Midbrain (tissue), 1 donor: ENCODE measurements at regions not wholly inside any gene's neighbourhood (a gene's known extent, or its start where the extent isn't known, plus 50 kb on each side); places are given as distances from the start of the nearest gene placed in this dataset.

Source experiments
- DNase-seq: peaks from one replicate; lab custom pipeline; 2025; lab: John Stamatoyannopoulos, UW

DNA sequence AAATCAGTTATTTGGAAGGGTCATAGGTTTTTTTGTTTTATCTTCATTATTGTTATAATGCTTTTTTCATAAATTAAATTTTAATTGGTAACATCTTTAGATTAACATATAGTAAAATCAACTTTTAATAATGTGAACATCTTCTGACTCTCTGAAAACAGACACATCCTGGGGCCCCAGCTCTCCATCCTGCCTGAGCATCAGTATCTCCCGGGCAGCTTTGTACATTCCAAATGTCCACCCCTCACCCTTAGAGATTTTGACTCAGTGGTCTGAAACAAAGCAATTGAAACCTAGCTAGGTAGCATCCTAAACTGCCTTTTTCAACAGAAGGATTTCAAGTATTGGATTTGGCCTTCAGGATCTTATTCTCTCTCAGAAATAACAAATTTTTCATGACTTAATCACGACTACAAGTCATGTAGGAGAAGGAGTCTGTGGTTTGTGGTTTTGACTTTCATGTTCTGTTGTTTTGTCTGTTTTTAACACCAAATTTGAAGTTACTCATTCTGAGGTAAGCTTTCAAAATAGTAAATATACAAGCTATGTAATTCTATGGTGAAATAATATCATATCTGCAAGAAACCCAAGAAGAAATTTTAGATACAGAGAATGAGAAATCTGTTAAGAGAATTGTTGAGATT, 147.3 kb upstream of the UBE2E2 start:
- no peak for DNase-seq

DNA sequence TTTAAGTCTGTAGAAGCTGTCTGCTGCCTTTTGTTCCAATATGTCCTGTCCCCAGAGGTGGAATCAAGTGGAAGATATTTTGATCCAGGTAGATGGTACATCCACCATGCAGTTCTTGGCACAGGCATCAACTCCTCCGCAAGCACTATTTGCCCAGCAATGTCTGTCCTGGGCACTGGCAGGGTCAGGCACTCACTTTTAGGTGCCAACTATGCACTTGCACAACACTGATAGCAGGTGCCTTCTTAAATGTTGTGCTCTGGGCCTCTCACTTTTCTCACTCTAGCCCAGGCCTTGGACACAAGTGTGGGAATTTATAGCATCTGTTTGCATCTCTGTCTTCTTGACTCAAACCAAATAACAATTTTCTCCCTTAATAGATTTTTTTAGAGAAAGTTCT, 140.5 kb upstream of the UBE2E2 start:
- no peak for DNase-seq

DNA sequence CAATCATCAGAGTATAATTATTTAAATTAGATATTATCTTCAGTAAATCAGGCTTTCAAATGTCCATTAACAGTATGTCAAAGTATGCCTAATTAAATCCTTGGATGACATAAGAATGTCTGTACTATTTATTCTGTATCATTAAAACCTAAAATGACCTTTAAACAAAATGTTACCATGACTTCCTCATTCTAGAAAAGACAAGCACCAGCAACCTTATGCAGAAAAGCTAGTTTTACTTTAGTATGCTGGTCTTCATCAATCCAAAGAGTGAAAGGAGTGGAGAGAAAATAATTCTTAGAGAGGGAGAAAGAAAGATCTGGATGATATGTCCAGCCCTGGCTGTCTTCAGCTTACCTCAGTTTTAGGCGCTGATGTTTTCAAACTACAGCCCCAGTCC, 140.1 kb upstream of the UBE2E2 start:
- DNase-seq, result no peak

DNA sequence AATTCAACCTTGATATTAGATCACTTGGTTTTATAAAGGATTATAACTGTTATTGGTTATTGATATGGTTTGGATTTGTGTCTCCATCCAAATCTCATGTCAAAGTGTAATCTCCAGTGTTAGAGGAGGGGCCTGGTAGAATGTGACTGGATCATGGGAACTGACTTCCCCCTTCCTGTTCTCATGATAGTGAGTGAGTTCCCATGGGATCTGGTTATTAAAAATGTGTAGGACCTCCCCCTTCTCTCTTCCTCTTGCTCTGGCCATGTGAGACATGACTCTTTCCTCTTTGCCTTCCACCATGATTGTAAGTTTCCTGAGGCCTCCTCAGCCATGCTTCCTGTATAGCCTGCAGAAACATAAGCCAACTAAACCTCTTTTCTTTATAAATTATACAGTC, 136.0 kb upstream of the UBE2E2 start:
- no peak for DNase-seq

DNA sequence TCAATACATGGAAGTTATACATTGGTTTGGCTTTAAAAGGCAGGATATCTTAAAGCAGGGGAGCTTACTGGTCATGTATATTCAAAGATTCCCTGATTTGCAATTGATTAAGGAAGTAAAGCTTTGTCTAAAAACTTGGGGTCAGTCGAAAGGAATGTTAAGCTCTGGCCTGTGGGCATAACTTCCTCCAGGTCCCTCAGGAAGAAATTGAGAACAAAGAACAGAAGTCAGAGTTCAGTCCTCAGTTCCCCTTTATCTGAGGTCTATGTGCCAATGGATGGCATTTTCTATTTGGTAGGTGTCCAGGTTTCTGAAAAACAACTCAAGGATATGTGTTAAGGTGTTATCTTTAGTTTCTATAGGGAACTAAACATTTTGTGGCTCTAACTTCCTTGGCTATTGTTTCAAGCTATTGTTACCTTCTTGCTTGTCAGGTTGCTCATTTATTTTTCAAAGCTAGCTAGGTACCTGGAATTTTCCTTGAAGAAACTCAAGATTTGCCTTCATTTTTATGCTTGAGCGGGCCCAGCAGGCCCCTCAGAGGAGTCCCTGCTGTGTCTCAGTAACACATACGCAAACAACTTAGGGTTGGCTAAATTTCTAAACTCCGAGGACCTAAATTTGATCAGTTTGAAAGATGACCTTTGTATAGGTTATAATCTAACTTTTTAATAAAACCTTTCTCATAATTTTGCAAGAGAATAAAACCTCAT, 135.0 kb upstream of the UBE2E2 start:
- DNase-seq, result peak; percentile 4

DNA sequence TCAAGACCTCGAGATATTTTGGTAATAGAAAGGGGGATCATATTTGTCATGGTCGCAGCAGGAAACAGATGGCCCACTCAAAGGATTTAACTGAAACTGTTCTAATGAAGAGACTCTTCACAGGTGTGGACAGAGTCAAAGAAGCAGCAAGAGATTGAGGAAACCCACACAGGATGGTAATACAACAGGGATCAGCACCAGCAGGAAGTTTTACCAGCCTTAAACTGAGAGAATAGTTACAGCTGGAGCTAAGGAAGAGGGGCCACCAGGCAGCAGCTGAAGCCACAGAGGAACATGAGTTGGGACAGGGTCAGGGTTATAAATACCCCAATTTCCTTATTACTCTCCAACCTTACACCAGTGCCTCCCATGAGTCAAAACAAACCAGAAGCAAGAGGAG, 131.8 kb upstream of the UBE2E2 start:
- no peak for DNase-seq

DNA sequence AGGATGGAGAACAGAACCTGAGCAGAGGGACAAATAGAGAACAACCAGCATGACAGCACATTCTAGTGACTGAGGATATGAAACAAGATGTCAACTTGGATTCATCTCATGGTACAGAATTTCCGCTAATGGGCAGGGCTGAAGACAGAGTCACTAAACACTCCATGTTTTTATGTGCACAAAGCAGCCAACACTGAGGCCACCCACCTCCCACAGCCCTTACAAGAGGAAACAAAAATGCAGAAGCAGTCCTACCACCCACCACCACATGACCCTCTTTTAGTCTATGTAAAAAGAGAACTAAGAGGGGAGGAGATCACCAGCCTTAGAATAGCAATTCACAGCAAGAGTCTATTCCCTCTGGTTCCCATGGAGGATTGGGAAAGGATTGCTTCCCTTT, 131.4 kb upstream of the UBE2E2 start:
- peak; percentile 23 for DNase-seq

DNA sequence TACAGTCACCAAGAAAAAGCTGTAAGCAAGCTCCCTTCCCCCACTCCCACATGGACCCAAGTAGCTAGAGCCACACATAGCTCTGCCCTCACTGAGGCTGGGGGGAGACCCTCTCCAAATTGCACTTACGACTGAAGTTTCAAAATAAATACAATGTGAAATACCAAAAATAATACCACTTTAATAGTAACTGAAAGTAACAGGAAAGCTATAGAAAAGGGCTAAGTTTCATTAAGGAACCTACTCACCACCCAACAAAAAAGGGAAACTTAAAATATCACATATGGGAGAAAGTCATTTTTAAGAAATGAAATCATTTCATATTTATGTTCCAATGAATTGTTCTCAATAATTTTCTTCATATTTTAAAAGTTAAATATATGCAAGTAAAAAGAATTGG, 130.4 kb upstream of the UBE2E2 start:
- no peak for DNase-seq

DNA sequence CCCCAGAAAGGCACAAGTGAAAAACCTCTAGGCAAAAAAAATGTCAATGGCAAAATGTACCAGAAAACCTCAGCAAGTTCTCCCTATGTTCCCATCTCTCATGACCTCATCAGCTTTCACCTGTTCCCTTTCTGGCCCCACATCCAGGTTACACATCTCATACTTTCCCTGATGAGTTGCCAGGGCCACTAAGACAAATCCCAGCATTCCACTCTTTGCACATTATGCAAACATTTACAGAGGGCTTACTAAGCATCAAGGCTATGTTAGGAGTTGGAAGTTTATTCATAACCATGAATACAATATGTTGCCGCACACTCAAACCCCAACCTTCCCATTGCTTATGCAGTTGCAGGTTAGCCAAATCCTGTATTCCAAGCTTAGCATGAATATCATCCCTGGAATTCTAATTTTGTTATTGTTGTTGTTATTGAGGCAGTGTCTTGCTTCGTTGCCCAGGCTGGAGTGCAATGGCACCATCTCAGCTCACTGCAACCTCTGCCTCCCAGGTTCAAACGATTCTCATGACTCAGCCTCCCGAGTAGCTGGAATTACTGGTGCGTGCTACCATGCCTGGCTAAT, 129.3 kb upstream of the UBE2E2 start:
- no peak for DNase-seq

DNA sequence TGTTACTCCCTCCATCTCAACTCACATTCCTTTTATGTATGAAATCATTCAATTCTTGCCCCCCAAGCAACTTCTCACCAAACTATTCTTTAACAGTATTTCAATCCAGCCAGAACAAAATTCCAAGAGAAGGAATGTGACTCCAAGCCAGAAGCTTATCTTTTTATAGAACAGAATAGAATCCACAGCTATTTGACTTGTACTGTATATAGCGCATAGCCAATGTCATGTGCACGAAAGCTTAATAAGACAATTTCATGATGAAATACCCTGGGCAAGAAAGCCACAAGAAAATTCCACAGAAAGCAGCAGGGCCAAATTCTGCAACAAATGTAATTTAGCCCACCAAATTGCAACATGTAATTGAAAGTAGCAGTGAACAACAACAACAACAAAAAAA, 127.6 kb upstream of the UBE2E2 start:
- no peak for DNase-seq

DNA sequence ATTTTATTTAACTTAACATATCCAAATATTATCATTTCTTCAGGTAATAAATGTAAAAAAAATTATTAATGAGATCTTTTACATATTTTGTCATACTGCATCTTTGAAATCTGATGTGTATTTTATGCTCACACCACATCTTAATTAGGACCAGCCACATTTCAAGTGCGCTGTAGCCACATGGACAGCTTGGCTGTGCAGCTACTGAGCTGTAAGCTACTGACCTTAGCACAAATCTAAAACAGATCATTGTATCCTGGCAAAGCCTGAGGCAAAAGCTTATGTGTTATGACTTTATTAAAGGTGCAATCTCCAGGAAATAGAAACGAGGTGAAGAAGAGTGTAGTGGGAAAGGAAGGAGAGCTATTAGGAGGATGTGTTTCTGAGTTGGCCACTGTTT, 126.7 kb upstream of the UBE2E2 start:
- no peak for DNase-seq

DNA sequence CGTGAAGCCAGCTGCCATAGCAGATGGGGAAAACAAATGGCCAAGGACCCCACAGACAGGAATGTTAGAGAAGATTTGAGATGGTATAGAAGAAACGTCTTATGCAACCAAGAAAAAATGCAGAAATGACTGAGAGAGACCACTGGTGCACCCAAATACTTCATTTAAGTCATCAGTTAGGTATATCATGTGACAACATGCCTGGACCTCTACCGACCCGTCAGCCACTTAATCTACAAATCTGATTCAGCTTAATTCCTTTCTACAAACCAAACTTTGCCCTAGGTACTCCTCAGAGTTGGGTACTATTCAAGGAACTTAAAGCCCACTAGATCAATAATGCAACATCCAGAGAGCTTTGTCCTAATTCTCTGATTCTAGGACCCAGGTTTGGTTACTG, 126.0 kb upstream of the UBE2E2 start:
- no peak for DNase-seq

DNA sequence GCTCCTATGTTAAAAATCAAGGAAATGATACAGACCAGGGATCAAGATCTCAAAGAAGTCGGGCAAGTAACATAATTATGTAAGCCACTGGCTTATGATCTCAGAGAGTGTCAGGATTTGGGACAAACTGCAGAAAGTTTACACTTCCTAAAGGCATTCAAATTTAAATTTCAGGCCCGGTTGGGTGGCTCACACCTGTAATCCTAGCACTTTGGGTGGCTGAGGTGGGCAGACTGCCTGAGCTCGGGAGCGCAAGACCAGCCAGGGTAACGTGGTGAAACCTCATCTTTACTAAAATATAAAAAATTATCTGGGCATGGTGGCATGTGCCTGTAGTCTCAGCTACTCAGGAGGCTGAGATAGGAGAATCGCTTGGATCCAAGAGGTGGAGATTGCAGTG, 124.4 kb upstream of the UBE2E2 start:
- DNase-seq, result no peak

DNA sequence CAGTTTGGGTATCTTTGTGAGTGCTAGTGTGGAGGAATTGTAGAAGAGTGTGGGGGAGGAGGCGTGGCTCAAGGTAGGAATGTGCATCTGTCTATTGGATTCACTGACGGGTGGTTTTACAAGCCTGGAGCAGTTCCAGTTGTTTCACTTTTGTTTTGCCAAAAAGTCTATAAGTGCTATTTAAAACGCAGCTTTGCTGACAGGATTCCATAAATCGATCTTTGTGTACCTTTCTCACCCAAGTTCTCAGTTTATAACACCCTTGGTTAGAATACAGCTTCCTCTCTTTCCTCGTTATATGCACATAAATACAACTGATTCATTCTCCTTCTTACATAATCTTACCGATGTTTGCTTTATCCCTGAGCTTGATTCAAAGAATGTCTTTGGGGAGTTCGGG, 123.2 kb upstream of the UBE2E2 start:
- no peak for DNase-seq

DNA sequence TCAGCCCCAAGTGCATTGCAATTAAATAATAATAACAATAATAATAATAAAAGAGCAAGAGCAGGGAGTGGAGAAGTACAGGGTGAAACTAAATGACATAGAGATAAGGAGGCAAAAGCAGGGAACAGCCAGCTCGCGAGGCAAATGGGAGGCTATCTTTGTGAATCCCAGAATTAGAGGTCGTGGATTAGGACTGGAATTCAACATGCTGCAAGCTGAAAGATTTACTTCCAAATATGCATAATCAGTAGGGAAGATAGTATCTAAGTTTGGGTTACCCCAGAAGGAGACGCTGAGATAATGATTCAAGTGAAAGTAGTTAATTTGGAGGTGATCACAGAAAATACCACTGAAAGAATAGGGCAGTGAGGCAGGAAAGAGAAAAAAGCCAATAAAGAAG, 119.4 kb upstream of the UBE2E2 start:
- DNase-seq, result no peak

DNA sequence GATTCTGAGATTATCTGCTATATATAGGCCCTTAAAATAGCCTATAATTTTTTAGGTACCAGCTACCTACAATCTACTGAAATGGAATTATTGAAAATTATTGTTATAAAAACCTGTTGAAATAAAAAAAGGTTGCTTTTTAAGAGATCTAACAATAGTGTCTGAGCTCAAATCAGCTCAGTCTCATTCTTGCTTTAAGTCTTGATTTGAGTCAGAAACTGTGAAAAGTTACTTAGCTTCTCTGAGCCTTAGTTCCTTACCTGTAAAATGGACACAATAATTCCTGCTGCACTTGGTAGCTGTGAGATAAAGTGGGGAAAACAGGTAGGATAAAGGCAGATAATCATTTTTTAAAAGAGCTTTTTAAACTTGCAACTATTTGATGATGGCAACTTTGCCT, 118.8 kb upstream of the UBE2E2 start:
- DNase-seq, result no peak

DNA sequence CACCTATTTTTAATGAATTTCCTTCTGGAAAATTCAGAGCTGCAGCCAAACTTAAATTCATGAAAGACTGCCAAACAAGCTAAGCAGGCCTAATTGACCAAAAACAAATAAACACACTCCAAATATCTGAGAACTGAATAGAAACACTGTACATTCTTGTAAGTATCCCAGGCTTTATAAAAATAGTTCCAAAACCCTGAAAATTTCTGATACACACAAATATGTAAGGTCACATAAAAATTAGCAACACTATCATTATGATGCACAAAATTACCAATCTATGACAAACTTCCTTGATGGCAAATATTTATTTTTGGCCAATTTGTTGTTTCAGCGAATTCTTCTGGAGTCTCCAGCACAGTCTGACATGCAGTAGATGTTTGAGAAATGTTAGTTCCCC, 117.9 kb upstream of the UBE2E2 start:
- no peak for DNase-seq

DNA sequence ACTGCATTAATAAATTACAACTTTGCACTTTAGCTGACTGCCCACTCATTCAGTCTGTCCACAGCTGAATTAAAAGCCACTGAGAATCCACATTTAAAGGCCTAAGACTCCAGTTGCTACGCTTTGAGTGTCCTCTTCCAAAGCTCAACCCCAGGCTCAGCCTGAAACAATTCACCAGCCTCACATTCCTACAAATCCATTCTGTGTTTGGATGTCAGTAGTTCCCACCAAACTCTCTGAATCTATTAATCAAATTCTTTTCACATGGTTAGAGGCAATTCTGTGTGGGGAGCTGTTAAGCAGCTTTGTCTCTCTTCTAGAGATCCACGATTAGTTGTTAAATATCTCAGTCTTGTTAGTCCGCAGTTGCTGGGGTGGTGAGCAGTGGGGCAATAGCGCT, 116.8 kb upstream of the UBE2E2 start:
- DNase-seq, result no peak

DNA sequence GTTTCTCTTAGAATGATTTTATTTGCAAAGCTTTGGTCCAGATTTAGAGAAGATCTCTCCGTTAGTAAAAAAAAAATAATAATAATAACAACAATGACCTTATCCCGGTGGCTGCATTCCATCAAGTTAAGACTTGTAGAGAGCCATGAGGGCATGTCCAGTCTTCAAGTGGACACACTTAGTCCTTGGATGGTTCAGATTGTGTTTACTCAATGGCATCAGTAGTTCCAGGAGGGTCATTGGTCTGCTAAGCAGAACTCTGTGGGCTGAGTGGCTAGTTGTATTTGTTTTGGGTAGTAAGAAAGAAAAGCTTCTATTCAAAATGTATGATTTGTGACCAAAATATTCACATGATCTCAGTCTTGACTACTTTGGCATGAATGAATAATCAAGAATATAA, 116.3 kb upstream of the UBE2E2 start:
- no peak for DNase-seq

DNA sequence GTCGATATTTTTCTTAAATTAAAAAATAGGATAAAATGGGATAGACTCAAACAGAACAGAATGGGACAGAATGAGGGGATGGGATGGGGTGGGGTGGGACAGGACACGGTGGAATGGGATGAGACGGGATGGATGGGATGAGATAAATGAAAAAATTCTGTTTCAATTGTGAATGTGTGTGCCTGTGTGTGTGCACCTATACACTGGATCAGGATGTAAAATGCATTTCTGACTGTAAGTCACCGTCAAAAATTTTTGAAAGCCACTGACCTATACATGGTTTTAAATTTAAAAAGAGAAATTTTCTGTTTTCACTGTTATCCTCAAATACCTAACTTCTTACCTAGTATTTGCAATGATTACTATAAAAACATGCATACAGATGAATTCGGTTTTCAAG, 108.7 kb upstream of the UBE2E2 start:
- no peak for DNase-seq

DNA sequence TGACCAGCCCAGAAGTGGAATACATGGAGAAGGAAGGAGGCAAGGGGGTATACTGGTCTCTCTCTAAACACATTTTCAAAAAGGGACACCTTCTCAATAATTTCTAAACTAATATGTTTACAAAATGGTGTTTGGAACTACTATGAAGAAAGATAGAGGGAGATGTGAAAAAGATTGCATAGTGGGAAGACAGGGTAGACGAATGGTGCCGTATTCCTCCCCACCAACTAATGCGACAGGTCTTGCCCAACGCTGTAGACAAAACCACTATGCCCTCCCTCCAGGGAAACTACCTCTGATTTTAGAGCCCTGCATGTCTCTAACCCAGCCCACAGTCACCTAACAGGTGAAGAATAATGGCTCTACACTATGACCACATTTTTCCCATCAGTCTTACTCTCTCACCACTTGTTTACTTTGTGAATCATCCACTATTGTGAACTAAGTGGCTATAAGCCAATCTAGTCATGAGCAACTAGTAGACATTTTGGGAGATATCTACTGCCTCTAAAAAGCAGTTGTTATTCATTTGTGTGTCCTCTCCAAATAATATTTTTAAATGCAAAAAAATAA, 108.2 kb upstream of the UBE2E2 start:
- no peak for DNase-seq

DNA sequence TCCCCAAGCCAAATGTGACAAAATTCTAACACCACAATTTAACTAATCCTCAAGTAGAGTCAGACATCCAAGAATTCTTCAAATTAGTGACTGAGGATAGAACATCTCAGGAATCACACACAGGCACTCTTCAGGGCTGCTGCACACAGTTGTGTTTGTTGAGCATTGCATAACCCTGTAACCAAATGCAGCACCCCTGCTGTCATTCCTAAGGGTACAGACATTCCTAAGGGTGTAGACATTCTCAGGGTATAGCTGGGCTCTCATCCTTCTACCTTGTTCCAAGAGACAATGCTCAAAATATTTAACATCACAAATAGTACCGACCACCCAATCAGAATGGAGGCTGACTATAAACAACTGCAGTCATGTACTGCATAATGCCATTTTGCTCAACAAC, 107.1 kb upstream of the UBE2E2 start:
- no peak for DNase-seq

DNA sequence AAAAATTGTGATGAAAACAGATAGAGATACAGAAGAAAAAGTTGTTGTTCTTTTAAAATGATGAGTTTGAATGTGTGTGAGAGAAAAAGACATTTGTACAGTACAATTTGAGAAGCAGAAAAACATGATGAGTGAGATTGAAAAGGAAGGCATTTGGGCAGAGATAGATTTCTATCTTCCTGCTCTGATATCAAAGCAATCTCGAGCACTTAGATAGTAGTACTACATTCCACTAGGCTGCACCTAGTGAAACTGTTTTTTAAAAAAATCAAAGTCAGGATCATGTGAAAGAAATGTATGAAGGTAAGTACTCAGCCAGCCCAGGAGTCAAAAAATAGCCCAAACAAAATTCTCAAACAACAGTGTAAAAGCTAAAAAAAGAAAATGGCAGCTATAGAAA, 104.1 kb upstream of the UBE2E2 start:
- DNase-seq, result no peak
